ENCODE measurements at regions not wholly inside any gene's neighbourhood (a gene's known extent, or its start where the extent isn't known, plus 50 kb on each side); places are given as distances from the start of the nearest gene placed in this dataset.

- H3K4me3 ChIP-seq (ENCODE audit: low read length), result no peak overlapping the region
- TF ChIP-seq ZNF274 (IDR thresholded peaks at IDR 0.05; ENCODE audit: low read depth, low read length), result no peak
Observed at GRCh38 chr5:15391704-15392397, 108.1 kb upstream of the FBXL7 start.

- no peak for TF ChIP-seq ZNF274 (IDR thresholded peaks at IDR 0.05; ENCODE audit: low read depth, low read length)
- H3K4me3 ChIP-seq (ENCODE audit: low read length), result no peak overlapping the region
Observed at GRCh38 chr5:15388866-15389265, 111.1 kb upstream of the FBXL7 start.

DNA sequence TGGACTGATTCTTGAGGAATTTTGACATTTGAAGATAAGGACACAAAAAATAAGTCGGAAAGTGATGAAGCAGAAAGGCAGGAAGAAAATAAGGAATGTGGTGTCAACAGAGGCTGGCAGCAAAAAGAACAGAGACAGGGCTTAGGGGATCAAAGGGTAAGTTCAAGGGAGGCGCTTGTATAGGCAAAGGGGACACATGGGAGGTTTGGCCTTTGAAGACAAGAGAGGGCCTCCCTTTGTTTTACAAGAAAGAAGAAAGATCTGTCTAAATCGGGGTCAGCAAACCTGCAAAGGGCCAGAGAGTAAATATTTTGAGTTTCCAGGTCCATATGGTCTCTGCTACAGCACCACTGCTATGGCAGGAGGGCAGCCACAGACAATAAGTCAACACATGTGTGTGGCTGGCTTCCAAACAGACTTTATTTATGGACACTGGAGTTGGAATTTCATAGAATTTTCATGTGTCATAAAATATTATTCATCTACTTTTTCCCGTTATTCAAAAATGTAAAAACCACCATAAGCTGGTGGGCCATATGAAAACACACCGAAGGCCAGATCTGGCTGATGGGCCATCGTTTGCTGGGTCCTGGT lies 112.0 kb upstream of the FBXL7 start:
- H3K4me3 ChIP-seq (ENCODE audit: low read length), result no peak overlapping the region
- TF ChIP-seq ZNF274 (IDR thresholded peaks at IDR 0.05; ENCODE audit: low read depth, low read length), result no peak

DNA sequence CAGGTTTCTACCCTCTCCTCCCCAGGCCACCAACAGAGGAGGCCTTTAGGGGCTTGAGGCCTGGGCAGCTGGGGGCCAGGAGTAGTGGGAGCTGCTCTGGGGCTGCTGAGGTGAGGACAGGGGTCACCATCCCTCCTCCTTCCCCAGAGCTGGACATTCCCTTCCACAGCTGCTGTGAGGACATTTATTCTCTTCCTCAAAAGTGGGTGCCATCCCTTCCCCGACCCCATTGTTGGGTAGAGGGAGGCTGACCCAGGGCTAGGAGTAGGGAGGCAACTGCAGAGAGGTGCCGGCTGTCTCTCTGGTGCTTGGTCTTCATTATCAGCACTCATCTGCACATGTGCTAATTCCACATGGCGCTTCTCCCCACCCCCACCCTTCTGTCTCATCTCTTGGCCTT lies 113.9 kb upstream of the FBXL7 start:
- no peak for TF ChIP-seq ZNF274 (IDR thresholded peaks at IDR 0.05; ENCODE audit: low read depth, low read length)
- H3K4me3 ChIP-seq (ENCODE audit: low read length), result no peak overlapping the region

DNA sequence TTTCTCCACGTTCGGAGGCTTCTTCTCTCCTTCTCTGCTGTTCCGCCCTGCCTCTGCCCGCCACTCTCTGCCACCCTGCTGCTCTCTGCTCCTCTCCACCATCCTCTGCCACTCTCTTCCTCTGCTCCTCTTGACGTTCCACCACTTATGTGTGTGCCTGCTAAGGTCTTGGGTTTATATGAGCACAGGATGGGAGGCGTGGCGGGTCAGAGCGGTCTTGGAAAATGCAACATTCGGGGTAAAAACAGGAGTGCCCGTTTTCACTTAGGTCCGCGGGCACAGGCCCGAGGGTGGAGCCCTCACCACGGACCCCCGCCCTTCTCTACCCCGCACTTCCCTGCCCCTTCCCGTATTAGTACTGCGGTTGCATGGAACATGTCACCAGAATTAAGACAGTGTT lies 114.4 kb upstream of the FBXL7 start:
- TF ChIP-seq ZNF274 (IDR thresholded peaks at IDR 0.05; ENCODE audit: low read depth, low read length), result no peak
- no peak overlapping the region for H3K4me3 ChIP-seq (ENCODE audit: low read length)

- no peak overlapping the region for H3K4me3 ChIP-seq (ENCODE audit: low read length)
- no peak for TF ChIP-seq ZNF274 (IDR thresholded peaks at IDR 0.05; ENCODE audit: low read depth, low read length)
Observed at GRCh38 chr5:15385037-15385436, 114.9 kb upstream of the FBXL7 start.

GRCh38 chr5:15384581-15384980 lies 115.4 kb upstream of the FBXL7 start:
- no peak overlapping the region for H3K4me3 ChIP-seq (ENCODE audit: low read length)
- TF ChIP-seq ZNF274 (IDR thresholded peaks at IDR 0.05; ENCODE audit: low read depth, low read length), result no peak

DNA sequence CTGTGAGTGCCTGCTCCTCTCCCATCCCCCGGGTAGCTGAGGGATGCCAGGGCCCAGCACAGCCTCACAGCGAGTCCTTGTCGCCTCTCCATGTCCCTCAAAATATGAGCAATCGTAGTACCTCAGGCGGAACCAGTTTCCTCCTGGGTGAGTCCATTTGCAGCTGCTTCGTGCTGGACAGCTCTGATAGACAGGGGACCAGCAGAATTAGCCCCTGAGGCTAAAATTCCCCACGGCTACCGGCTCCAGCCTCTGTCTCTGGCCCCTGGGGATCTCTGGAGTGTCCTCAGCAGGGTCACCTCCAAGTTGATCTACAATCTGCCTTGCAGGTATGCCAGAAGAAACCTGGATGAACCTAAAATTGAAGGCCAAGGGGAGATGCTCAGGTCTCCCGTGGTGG lies 115.8 kb upstream of the FBXL7 start:
- TF ChIP-seq ZNF274 (IDR thresholded peaks at IDR 0.05; ENCODE audit: low read depth, low read length), result no peak
- no peak overlapping the region for H3K4me3 ChIP-seq (ENCODE audit: low read length)

DNA sequence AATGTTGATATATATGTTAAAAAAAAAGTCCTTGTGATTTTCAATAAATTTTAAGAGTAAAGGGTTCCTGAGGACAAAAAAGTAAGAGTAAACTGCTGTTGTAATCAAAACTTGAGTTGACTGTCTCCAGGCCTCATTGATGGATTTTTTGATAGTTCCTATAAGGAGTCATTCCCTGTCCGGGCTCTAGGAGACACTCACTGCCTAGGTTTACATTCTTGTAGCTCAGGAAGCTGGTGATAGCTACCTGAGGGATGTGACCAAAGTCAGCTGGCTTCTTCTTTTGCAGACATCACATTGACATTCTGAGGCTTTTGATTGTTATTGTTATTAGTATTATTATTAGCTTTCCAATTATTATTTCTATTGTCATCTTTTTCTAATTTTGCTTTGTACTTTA lies 116.5 kb upstream of the FBXL7 start:
- no peak overlapping the region for H3K4me3 ChIP-seq (ENCODE audit: low read length)
- no peak for TF ChIP-seq ZNF274 (IDR thresholded peaks at IDR 0.05; ENCODE audit: low read depth, low read length)

- no peak overlapping the region for H3K4me3 ChIP-seq (ENCODE audit: low read length)
- TF ChIP-seq ZNF274 (IDR thresholded peaks at IDR 0.05; ENCODE audit: low read depth, low read length), result no peak
Observed at GRCh38 chr5:15383021-15383420, 117.0 kb upstream of the FBXL7 start.

- no peak overlapping the region for H3K4me3 ChIP-seq (ENCODE audit: low read length)
- no peak for TF ChIP-seq ZNF274 (IDR thresholded peaks at IDR 0.05; ENCODE audit: low read depth, low read length)
Observed at GRCh38 chr5:15377573-15378340, 122.2 kb upstream of the FBXL7 start.

- no peak for TF ChIP-seq ZNF274 (IDR thresholded peaks at IDR 0.05; ENCODE audit: low read depth, low read length)
- H3K4me3 ChIP-seq (ENCODE audit: low read length), result no peak overlapping the region
Observed at GRCh38 chr5:15376803-15377202, 123.2 kb upstream of the FBXL7 start.

- H3K4me3 ChIP-seq (ENCODE audit: low read length), result no peak overlapping the region
- no peak for TF ChIP-seq ZNF274 (IDR thresholded peaks at IDR 0.05; ENCODE audit: low read depth, low read length)
Observed at GRCh38 chr5:15376088-15376487, 123.9 kb upstream of the FBXL7 start.

DNA sequence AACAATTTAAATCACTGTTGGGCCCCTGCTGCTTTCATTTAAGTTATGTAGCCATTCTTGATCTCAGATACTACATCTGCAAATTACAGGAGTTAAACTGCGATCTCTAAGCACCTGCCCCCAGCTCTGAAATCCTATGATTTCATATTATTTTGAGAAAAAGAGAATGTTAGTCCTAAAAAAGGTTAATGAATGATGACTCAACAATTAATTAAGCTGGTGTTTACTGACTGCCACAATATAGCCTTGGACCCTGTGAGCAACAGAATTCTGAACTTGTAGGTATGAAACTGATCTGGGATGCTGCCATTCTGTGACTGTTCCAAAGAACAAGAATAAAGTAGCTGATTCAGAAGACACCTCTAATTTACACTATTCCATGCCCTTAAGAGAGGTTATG lies 124.4 kb upstream of the FBXL7 start:
- no peak overlapping the region for H3K4me3 ChIP-seq (ENCODE audit: low read length)
- TF ChIP-seq ZNF274 (IDR thresholded peaks at IDR 0.05; ENCODE audit: low read depth, low read length), result no peak

GRCh38 chr5:15374886-15375285 lies 125.1 kb upstream of the FBXL7 start:
- TF ChIP-seq ZNF274 (IDR thresholded peaks at IDR 0.05; ENCODE audit: low read depth, low read length), result no peak

More at GRCh38 chr5:15374886-15375285, 125.1 kb upstream of the FBXL7 start:
- no peak overlapping the region for H3K4me3 ChIP-seq (ENCODE audit: low read length)
